Left lung (tissue), 4 donors: ENCODE measurements at regions not wholly inside any gene's neighbourhood (a gene's known extent, or its start where the extent isn't known, plus 50 kb on each side); places are given as distances from the start of the nearest gene placed in this dataset.

ENCODE experiments used
- ATAC-seq: fragments of 200-7000 bp; cut with Tn5 transposase; one replicate; pipeline ENCODE4 v1.9.1; 2020; ENCODE audit warnings: moderate library complexity
- DNase-seq, 4 donors: peaks; one replicate each; pipeline ENCODE4 v3.0.0-alpha.2; 2013 to 2020
- H3K27ac ChIP-seq, 2 donors: fragments of 200-600 bp; sonication (generic) in 1 of 2; one replicate each; pipeline versions ENCODE4 v1.5.0 to v1.8.0; 2020 to 2021
- H3K27me3 ChIP-seq, 2 donors: fragments of 200-600 bp; sonication (generic) in 1 of 2; one replicate each; pipeline versions ENCODE4 v1.5.0 to v1.8.0; 2020 to 2021
- H3K36me3 ChIP-seq, 2 donors: fragments of 200-600 bp; sonication (generic) in 1 of 2; one replicate each; pipeline versions ENCODE4 v1.5.0 to v1.8.0; 2020 to 2021
- H3K4me1 ChIP-seq, 2 donors: fragments of 200-600 bp; one replicate each; pipeline ENCODE4 v1.8.0; 2021
- H3K4me3 ChIP-seq, 2 donors: fragments of 200-600 bp; sonication (generic) in 1 of 2; one replicate each; pipeline versions ENCODE4 v1.5.0 to v1.8.0; 2020 to 2021; ENCODE audit warnings: mild to moderate bottlenecking in 1 of 2
- H3K9me3 ChIP-seq, 2 donors: fragments of 200-600 bp; sonication (generic) in 1 of 2; one replicate each; pipeline versions ENCODE4 v1.5.0 to v1.8.0; 2020 to 2021
- CTCF ChIP-seq, 2 donors: fragments of 200-600 bp; sonication (generic) in 1 of 2; IDR thresholded peaks; one replicate each; pipeline versions ENCODE4 v1.5.0 to v1.8.0; 2021; ENCODE audit warnings: antibody characterized with exemption in 2 of 2
- intact Hi-C, 2 donors: fragments of 100-400 bp; cut with DNase I; formaldehyde crosslinking; loops; one replicate each; pipeline versions ENCODE4 v1.11.2 to v1.14.2; 2022
- donor health status: DM: no; HTN: yes; CAD: no.
- donor health status: DM: no; HTN: no; CAD: no.

DNA sequence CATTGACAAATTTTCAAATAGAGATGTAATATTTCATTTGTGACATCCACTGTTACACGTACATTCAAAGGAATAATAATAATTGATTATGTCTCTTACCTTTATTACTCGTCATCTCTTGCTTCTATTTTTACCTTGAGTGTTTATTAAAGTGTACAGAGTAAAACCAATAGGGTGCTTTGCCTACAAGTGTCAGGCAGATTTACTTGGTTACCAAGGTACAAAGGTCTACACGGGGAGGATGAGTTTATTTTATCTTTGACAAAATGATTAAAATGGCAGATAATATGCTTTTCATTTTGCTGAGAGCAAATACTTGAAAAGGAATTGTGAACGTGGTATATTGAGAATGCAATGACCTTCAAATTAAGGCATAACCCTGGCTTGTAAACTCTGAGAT is 137.8 kb upstream of the SOX5 start:
- DNase-seq: no peak
- no peaks in the 10 kb centered on the region for H3K27me3 ChIP-seq
- H3K36me3 ChIP-seq: no peaks in the 10 kb centered on the region
- H3K9me3 ChIP-seq: no peaks in the 10 kb centered on the region
- TF ChIP-seq CTCF (IDR thresholded peaks at IDR 0.05): no peak
- intact Hi-C loops: no loop called here
- no peaks in the 10 kb centered on the region for H3K4me1 ChIP-seq
- no peak overlapping the region for H3K27ac ChIP-seq
- no peak overlapping the region for H3K4me3 ChIP-seq
- ATAC-seq: no peak

DNA sequence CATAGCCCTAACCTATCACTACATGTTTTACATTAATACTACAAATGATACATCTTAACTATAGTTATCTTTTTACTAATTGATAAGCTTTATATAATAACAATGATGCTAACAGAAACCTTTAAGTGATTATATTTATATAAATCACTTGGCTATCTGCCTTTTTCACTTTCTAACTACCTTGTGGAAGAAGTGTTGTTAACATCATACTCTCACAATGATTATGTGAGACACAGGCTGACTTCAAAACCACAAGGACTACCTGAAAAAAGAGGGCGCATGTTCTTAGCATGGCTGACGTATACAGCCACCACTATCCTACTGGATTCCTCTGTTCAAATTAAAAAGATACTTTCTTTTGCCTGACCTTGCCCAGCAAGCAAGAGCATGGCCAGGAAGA is 135.3 kb upstream of the SOX5 start:
- ATAC-seq: no peak
- intact Hi-C loops: no loop called here
- TF ChIP-seq CTCF (IDR thresholded peaks at IDR 0.05): no peak

DNA sequence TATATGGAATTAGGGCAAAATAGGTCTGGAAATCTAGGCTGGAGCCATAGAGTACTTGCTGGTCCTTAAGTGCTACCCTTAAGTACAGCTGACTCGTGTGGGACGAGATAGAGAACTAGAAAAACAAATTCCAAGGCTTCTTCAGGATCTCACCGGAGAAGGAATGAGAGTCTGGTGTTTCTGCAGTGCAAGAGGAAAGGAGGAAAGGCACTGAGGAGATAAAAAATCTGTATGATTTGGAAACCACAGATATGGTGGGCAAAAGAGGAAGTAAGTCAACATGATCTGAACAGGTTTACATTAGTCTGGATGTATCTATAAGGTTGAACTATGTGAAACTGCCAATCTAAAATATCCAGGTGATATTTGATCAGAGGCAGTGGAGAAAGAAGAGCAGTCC is 134.4 kb upstream of the SOX5 start:
- DNase-seq (no peak), ATAC-seq (no peak)
- Histone ChIP-seq H3K27me3 (no peaks in the 10 kb centered on the region), H3K4me1 (no peaks in the 10 kb centered on the region), H3K27ac (no peak overlapping the region), H3K9me3 (no peaks in the 10 kb centered on the region), H3K4me3 (no peak overlapping the region), H3K36me3 (no peaks in the 10 kb centered on the region)
- intact Hi-C loops: no loop called here
- TF ChIP-seq CTCF (IDR thresholded peaks at IDR 0.05): no peak

More for the DNA sequence above, 135.3 kb upstream of the SOX5 start:
- Histone ChIP-seq H3K27ac (no peak overlapping the region), H3K27me3 (no peaks in the 10 kb centered on the region), H3K4me1 (no peaks in the 10 kb centered on the region), H3K9me3 (no peaks in the 10 kb centered on the region), H3K4me3 (no peak overlapping the region), H3K36me3 (no peaks in the 10 kb centered on the region)
- no peak for DNase-seq

GRCh38 chr12:24081606-24082005 is 132.1 kb upstream of the SOX5 start:
- TF ChIP-seq CTCF (IDR thresholded peaks at IDR 0.05): no peak
- Histone ChIP-seq H3K4me3 (no peak overlapping the region), H3K27me3 (no peaks in the 10 kb centered on the region), H3K4me1 (no peaks in the 10 kb centered on the region), H3K9me3 (no peaks in the 10 kb centered on the region), H3K36me3 (no peaks in the 10 kb centered on the region), H3K27ac (no peak overlapping the region)
- DNase-seq (no peak), ATAC-seq (no peak)
- intact Hi-C loops: no loop called here

DNA sequence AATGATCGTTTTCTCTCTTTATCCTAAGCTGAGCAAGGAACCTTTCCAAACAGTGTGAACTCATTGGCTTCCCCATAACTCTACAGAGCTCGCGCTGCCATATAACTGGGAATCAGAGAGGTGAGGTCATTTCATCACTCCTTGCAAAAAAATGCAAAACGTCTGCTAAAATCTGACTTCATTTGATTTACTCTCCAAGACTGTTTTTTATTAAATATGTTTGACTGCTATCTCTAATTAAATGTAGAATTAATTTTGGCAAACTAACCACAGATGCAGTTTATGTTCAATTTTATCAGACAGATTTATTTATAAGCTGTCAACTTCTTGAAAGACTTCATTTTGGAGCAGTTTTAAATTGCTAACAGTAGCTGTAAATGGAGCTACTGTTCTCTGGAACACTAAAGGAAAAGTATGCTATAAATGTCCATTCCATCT is 131.6 kb upstream of the SOX5 start:
- TF ChIP-seq CTCF (IDR thresholded peaks at IDR 0.05): no peak
- Histone ChIP-seq H3K4me1 (no peaks in the 10 kb centered on the region), H3K27ac (no peak overlapping the region), H3K9me3 (no peaks in the 10 kb centered on the region), H3K4me3 (no peak overlapping the region), H3K27me3 (no peaks in the 10 kb centered on the region), H3K36me3 (no peaks in the 10 kb centered on the region)
- DNase-seq (no peak), ATAC-seq (no peak)
- intact Hi-C loops: no loop called here
